HepG2 (cell line): ENCODE measurements at regions not wholly inside any gene's neighbourhood (a gene's known extent, or its start where the extent isn't known, plus 50 kb on each side); places are given as distances from the start of the nearest gene placed in this dataset.

Experiments
- ATAC-seq: fragments of 200-7000 bp; cut with Tn5 transposase; 3 replicates; pipeline ENCODE4 v1.9.1; 2020; ENCODE audit warnings: mild to moderate bottlenecking, moderate library complexity
- BruUV-seq: library from RNA; stranded (reverse); fragments of 400-500 nt; replicated peaks from 2 replicates; lab custom pipeline; 2021; lab: Mats Ljungman, UMichigan
- CTCF ChIA-PET: fragments of 300-600 bp; formaldehyde crosslinking; extraction: SDS; loops from one replicate; lab custom pipeline; 2021; ENCODE audit warnings: low total read pairs, inconsistent platforms, low intra/inter-chr PET ratio; lab: Yijun Ruan, JAX
- POLR2A ChIA-PET: fragments of 350-600 bp; sonication (Branson Sonifier 250); formaldehyde crosslinking; loops from one replicate; lab custom pipeline; 2020; ENCODE audit warnings: antibody characterized with exemption, inconsistent platforms; lab: Yijun Ruan, JAX
- DNase-seq: peaks from one replicate; pipeline ENCODE4 v3.0.0-alpha.2; 2015; ENCODE audit warnings: low spot score
- FAIRE-seq: peaks from 3 replicates; lab custom pipeline; 2011; peaks lifted over from hg19 to GRCh38; lab: Jason Lieb, UNC
- H2AFZ ChIP-seq: one replicate; pipeline ENCODE4 v1.6.1; 2011; ENCODE audit warnings: low read length, inconsistent platforms
- H3K27ac ChIP-seq: fragments of 300-600 bp; 3 replicates; pipeline ENCODE4 v1.8.0; 2011; ENCODE audit warnings: mixed run types, mild to moderate bottlenecking, mixed read lengths, low read length, inconsistent platforms; ENCODE audit not compliant: insufficient read depth; ENCODE audit errors: extremely low read length
- H3K27me3 ChIP-seq, 2 experiments: fragments of 200-600 bp in 1 of 2; 2 replicates in 1 of 2; 3 replicates in 1 of 2; pipeline versions ENCODE4 v1.6.0 to v1.8.0; 2011; ENCODE audit warnings: low read length in 2 of 2, mild to moderate bottlenecking in 2 of 2, moderate library complexity in 2 of 2, inconsistent platforms in 1 of 2; ENCODE audit not compliant: insufficient read depth in 2 of 2, control insufficient read depth in 1 of 2
- H3K36me3 ChIP-seq, 2 experiments: fragments of 200-600 bp in 1 of 2; replicated peaks in 1 of 2; 2 replicates in 1 of 2; 3 replicates in 1 of 2; pipeline versions ENCODE4 v1.5.1 to v1.8.0; 2011; ENCODE audit warnings: low read length in 2 of 2, inconsistent platforms in 1 of 2; ENCODE audit not compliant: insufficient read depth in 2 of 2, control insufficient read depth in 1 of 2
- H3K4me1 ChIP-seq: 2 replicates; pipeline ENCODE4 v1.5.1; 2012; ENCODE audit warnings: low read length, inconsistent platforms; ENCODE audit not compliant: insufficient read depth
- H3K4me2 ChIP-seq: 2 replicates; pipeline ENCODE4 v1.6.0; 2011; ENCODE audit warnings: low read depth, low read length, inconsistent platforms
- H3K4me3 ChIP-seq, 3 experiments: fragments of 200-600 bp in 1 of 3; sonication (generic), shearing (Covaris generic) in 1 of 3; replicated peaks in 1 of 3; 2 replicates each; pipeline ENCODE4 v1.5.1; 2011 to 2016; ENCODE audit warnings: low read length in 3 of 3, inconsistent platforms in 2 of 3, low read depth in 2 of 3, mild to moderate bottlenecking in 2 of 3, control low read depth in 1 of 3, mixed read lengths in 1 of 3; ENCODE audit not compliant: insufficient read depth in 1 of 3
- H3K79me2 ChIP-seq: one replicate; pipeline ENCODE4 v1.6.1; 2011; ENCODE audit warnings: low read length, inconsistent platforms; ENCODE audit not compliant: insufficient read depth
- H3K9ac ChIP-seq: 2 replicates; pipeline ENCODE4 v1.6.0; 2011; ENCODE audit warnings: mild to moderate bottlenecking, low read depth, low read length, inconsistent platforms; ENCODE audit not compliant: insufficient read depth
- H3K9me3 ChIP-seq: 2 replicates; pipeline ENCODE4 v1.5.1; 2012; ENCODE audit warnings: mild to moderate bottlenecking, low read length
- H4K20me1 ChIP-seq: 2 replicates; pipeline ENCODE4 v1.6.0; 2011; ENCODE audit warnings: inconsistent platforms, mild to moderate bottlenecking, low read length, moderate library complexity; ENCODE audit not compliant: insufficient read depth
- ARID2 ChIP-seq: sonication (generic); formaldehyde crosslinking; IDR thresholded peaks from 2 replicates; pipeline ENCODE4 v1.8.1; 2022; ENCODE audit warnings: mild to moderate bottlenecking, missing genetic modification reagents, borderline replicate concordance
- HCFC1 ChIP-seq: fragments of 150-350 bp; IDR thresholded peaks from 2 replicates; pipeline ENCODE4 v1.6.1; 2014; ENCODE audit warnings: low read depth, low read length
- HOXA7 ChIP-seq: sonication (generic); formaldehyde crosslinking; IDR thresholded peaks from 2 replicates; pipeline ENCODE4 v1.8.1; 2022; ENCODE audit warnings: mild to moderate bottlenecking, missing genetic modification reagents, moderate library complexity
- PCBP1 ChIP-seq: fragments of 200-400 bp; formaldehyde crosslinking; IDR thresholded peaks from 2 replicates; pipeline ENCODE4 v1.6.1; 2017; ENCODE audit warnings: mild to moderate bottlenecking, low read depth, low read length, borderline replicate concordance
- RCOR2 ChIP-seq: IDR thresholded peaks from 2 replicates; pipeline ENCODE4 v1.6.1; 2016; ENCODE audit warnings: missing biosample characterization, missing genetic modification reagents
- ZNF12 ChIP-seq: sonication (generic); formaldehyde crosslinking; IDR thresholded peaks from 2 replicates; pipeline ENCODE4 v1.5.0; 2020; ENCODE audit warnings: missing genetic modification reagents
- ZNF709 ChIP-seq: sonication (generic); formaldehyde crosslinking; IDR thresholded peaks from 2 replicates; pipeline ENCODE4 v1.5.0; 2020; ENCODE audit warnings: mild to moderate bottlenecking, missing genetic modification reagents
- ZNF772 ChIP-seq: sonication (generic); formaldehyde crosslinking; IDR thresholded peaks from 2 replicates; pipeline ENCODE4 v1.5.0; 2020; ENCODE audit warnings: mild to moderate bottlenecking, missing genetic modification reagents
- WGBS: methylation state at CpG from one replicate; pipeline ENCODE4 v1.1.6; 2017; ENCODE audit warnings: low lambda C conversion rate; 5-methylcytosine and 5-hydroxymethylcytosine counted together
- in situ Hi-C: cut with HindIII; loops from 2 replicates; pipeline ENCODE4 v1.10.0; 2017; ENCODE audit warnings: low pct_unique_long_range_greater_than_20kb; ENCODE audit not compliant: extremely low pct_ligation_motif_present
- intact Hi-C: fragments of 100-400 bp; cut with micrococcal nuclease; formaldehyde crosslinking; loops from one replicate; pipeline ENCODE4 v1.10.0; 2022; ENCODE audit not compliant: unreplicated experiment
- TF ChIP-seq, protein P1 (sequence below): IDR thresholded peaks from 2 replicates; pipeline ENCODE4 v1.6.1; 2016; ENCODE audit warnings: missing genetic modification reagents, missing compliant biosample characterization

GRCh38 chr6:67664942-67665341 is 970.1 kb upstream of the ADGRB3 start:
- Histone ChIP-seq H3K27ac (no peak overlapping the region), H3K27me3 (no peaks in the 10 kb centered on the region), H3K4me3 (no peak overlapping the region), H2AFZ (no peak overlapping the region), H3K79me2 (no peaks in the 10 kb centered on the region), H3K4me1 (no peaks in the 10 kb centered on the region), H3K9ac (no peak overlapping the region), H3K9me3 (no peaks in the 10 kb centered on the region), H3K36me3 (no peaks in the 10 kb centered on the region), H3K4me2 (no peak overlapping the region), H4K20me1 (no peaks in the 10 kb centered on the region)
- ChIA-PET CTCF (no interaction called here), POLR2A (no interaction called here)
- ATAC-seq (no peak), FAIRE-seq (no peak), DNase-seq (no peak)
- in situ Hi-C loops (no loop called here), intact Hi-C loops (no loop called here)
- BruUV-seq, result no TSS peak
- 11% methylated on average over 5 of the region's 5 CpGs for WGBS
- TF ChIP-seq RCOR2 (CRISPR knock-in tag) (no peak), ZNF772 (CRISPR knock-in tag) (no peak), ZNF12 (CRISPR knock-in tag) (no peak), HCFC1 (no peak)

DNA sequence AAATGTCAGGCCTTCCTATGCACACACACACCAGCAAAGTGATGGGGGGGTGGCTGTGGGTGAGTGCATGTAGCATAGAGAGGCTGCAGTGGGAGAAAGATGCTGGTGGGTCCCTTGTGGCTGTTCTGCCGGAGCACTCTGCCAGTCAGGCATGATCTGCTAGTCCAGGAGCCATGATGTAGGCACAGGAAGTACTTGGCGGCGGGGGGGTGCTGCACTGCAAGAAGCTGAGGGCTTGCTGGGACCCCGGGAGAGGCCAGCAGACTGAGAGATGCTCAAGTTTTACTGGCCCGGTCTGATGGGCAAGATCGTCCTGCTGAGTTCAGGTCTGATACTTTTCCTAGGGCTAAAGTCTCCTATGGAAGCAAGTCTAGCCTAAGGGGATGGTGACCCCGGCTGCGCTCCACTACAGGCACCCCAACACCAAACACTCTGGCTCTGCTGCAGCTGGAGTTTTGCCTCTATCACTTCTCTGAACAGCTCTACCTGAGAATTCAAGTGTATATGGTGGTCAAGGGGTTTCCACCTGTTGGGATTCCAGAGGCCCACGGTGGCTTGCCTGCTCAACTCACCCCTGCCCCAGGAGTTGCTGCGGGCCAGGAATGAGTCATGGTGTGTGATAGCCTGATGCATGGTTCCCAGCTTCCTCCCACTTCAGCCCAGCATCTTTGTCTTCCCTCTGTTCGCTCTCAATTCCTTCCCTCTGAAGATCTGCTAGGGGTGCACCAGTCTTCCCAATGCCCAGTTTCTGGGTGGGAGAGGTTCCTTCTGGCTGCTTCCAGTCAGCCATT is 971.8 kb upstream of the ADGRB3 start:
- in situ Hi-C loops, result no loop called here
- TF ChIP-seq ZNF709 (CRISPR knock-in tag), result no peak
- no peak for TF ChIP-seq HOXA7 (CRISPR knock-in tag)
- TF ChIP-seq PCBP1, result no peak
- TF ChIP-seq ARID2 (CRISPR knock-in tag), result no peak
- TF ChIP-seq, protein P1, sequence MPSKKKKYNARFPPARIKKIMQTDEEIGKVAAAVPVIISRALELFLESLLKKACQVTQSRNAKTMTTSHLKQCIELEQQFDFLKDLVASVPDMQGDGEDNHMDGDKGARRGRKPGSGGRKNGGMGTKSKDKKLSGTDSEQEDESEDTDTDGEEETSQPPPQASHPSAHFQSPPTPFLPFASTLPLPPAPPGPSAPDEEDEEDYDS (CRISPR knock-in tag), result no peak
- Histone ChIP-seq H3K27ac (no peak overlapping the region), H3K36me3 (no peaks in the 10 kb centered on the region), H2AFZ (no peak overlapping the region), H3K4me2 (no peak overlapping the region), H3K9ac (no peak overlapping the region), H3K27me3 (no peaks in the 10 kb centered on the region), H3K4me1 (no peaks in the 10 kb centered on the region), H3K79me2 (no peaks in the 10 kb centered on the region), H3K4me3 (no peak overlapping the region), H3K9me3 (no peaks in the 10 kb centered on the region), H4K20me1 (no peaks in the 10 kb centered on the region)
- CTCF ChIA-PET, result no interaction called here
- intact Hi-C loops, result no loop called here
- no peak for ATAC-seq
- WGBS, result 19% methylated on average over 3 of the region's 11 CpGs
- DNase-seq, result no peak
- POLR2A ChIA-PET, result no interaction called here
- no TSS peak for BruUV-seq
- no peak for FAIRE-seq
